Upper lobe of left lung (tissue), 4 donors: ENCODE measurements at regions not wholly inside any gene's neighbourhood (a gene's known extent, or its start where the extent isn't known, plus 50 kb on each side); places are given as distances from the start of the nearest gene placed in this dataset.

ENCODE experiments used
- EP300 ChIP-seq, 4 donors: sonication (generic); formaldehyde crosslinking; IDR thresholded peaks; one replicate each; pipeline ENCODE4 v1.5.1; 2017; ENCODE audit warnings: antibody characterized with exemption in 4 of 4, control low read depth in 2 of 4
- POLR2A ChIP-seq, 4 donors: fragments of 450-650 bp; IDR thresholded peaks; one replicate each; pipeline ENCODE4 v1.5.1; 2016 to 2017; ENCODE audit warnings: antibody characterized with exemption in 4 of 4, mild to moderate bottlenecking in 2 of 4
- POLR2AphosphoS5 ChIP-seq, 2 donors: sonication (generic); formaldehyde crosslinking; IDR thresholded peaks; one replicate each; pipeline ENCODE4 v1.5.1; 2017; ENCODE audit warnings: antibody characterized with exemption in 2 of 2
- TF ChIP-seq, protein P1 (sequence below), 6 experiments: fragments of 450-650 bp in 4 of 6; fragments of 200-600 bp in 2 of 6; sonication (generic) in 2 of 6; IDR thresholded peaks; one replicate each; pipeline ENCODE4 v1.5.1; 2016 to 2019; ENCODE audit warnings: antibody characterized with exemption in 6 of 6

DNA sequence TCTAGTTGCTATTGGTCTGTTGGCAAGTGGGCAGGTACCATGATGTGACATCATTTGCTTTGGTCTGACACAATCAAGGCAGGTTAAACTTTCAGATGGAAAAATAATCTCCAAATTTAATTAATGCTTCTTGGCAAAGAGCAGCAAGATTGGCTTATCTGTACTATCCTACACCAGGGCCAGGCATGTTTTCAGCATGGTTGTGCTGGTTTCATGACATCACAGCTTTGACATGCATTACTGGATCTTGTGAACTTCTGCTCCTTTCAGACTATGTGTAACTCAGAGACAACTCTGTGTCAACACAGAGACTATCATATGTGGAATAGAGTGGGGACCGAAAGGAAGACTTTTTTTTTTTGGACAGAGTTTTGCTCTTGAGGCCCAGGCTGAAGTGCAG, 520.5 kb downstream of the TDRD15 start:
- TF ChIP-seq, protein P1, sequence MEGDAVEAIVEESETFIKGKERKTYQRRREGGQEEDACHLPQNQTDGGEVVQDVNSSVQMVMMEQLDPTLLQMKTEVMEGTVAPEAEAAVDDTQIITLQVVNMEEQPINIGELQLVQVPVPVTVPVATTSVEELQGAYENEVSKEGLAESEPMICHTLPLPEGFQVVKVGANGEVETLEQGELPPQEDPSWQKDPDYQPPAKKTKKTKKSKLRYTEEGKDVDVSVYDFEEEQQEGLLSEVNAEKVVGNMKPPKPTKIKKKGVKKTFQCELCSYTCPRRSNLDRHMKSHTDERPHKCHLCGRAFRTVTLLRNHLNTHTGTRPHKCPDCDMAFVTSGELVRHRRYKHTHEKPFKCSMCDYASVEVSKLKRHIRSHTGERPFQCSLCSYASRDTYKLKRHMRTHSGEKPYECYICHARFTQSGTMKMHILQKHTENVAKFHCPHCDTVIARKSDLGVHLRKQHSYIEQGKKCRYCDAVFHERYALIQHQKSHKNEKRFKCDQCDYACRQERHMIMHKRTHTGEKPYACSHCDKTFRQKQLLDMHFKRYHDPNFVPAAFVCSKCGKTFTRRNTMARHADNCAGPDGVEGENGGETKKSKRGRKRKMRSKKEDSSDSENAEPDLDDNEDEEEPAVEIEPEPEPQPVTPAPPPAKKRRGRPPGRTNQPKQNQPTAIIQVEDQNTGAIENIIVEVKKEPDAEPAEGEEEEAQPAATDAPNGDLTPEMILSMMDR (IDR thresholded peaks at IDR 0.05): no peak
- no peak for TF ChIP-seq EP300 (IDR thresholded peaks at IDR 0.05)
- no peak for TF ChIP-seq POLR2A (IDR thresholded peaks at IDR 0.05)
- no peak for TF ChIP-seq POLR2AphosphoS5 (IDR thresholded peaks at IDR 0.05)
